Common myeloid progenitor, CD34-positive (primary cell): ENCODE measurements at regions not wholly inside any gene's neighbourhood (a gene's known extent, or its start where the extent isn't known, plus 50 kb on each side); places are given as distances from the start of the nearest gene placed in this dataset.

Experiments used
- CTCF ChIA-PET: fragments of 350-600 bp; sonication (Branson Sonifier 250); formaldehyde crosslinking; loops from one replicate; lab custom pipeline; 2021; ENCODE audit warnings: antibody characterized with exemption; lab: Charles Lee
- POLR2A ChIA-PET: fragments of 350-600 bp; sonication (Branson Sonifier 250); formaldehyde crosslinking; loops from one replicate; lab custom pipeline; 2021; ENCODE audit warnings: antibody characterized with exemption; lab: Charles Lee
- DNase-seq, 3 donors: peaks; one replicate each; pipeline versions ENCODE4 v3.0.0 to v3.0.0-alpha.2; 2013
- H3K27ac ChIP-seq, 2 experiments: 1 replicate in 1 of 2; 2 replicates in 1 of 2; pipeline ENCODE4 v1.7.0; 2013; ENCODE audit warnings: inconsistent platforms in 2 of 2, low read length in 2 of 2, mild to moderate bottlenecking in 2 of 2, low read depth in 1 of 2, moderate library complexity in 1 of 2; ENCODE audit not compliant: severe bottlenecking in 2 of 2, insufficient read depth in 1 of 2, poor library complexity in 1 of 2
- H3K27me3 ChIP-seq, 5 experiments: replicated peaks in 2 of 5; 1 replicate in 3 of 5; 2 replicates in 2 of 5; pipeline versions ENCODE4 v1.6.1 to v1.7.0; 2013; ENCODE audit warnings: low read length in 4 of 5, mild to moderate bottlenecking in 2 of 5, moderate library complexity in 2 of 5, inconsistent platforms in 1 of 5; ENCODE audit not compliant: insufficient read depth in 5 of 5, control insufficient read depth in 4 of 5
- H3K36me3 ChIP-seq, 4 experiments: 1 replicate in 2 of 4; 2 replicates in 2 of 4; pipeline versions ENCODE4 v1.6.1 to v1.7.0; 2013; ENCODE audit warnings: low read length in 3 of 4, control low read depth in 1 of 4, mild to moderate bottlenecking in 1 of 4; ENCODE audit not compliant: control insufficient read depth in 4 of 4, insufficient read depth in 4 of 4
- H3K4me1 ChIP-seq, 4 experiments: 1 replicate in 3 of 4; 2 replicates in 1 of 4; pipeline versions ENCODE4 v1.6.1 to v1.7.1; 2013; ENCODE audit warnings: low read length in 3 of 4, mild to moderate bottlenecking in 3 of 4, control low read depth in 1 of 4, inconsistent platforms in 1 of 4, moderate library complexity in 1 of 4; ENCODE audit not compliant: control insufficient read depth in 4 of 4, insufficient read depth in 4 of 4; ENCODE audit errors: control extremely low read depth in 1 of 4
- H3K4me3 ChIP-seq, 7 experiments: 1 replicate in 4 of 7; 2 replicates in 3 of 7; pipeline versions ENCODE4 v1.5.1 to v1.7.0; 2013; ENCODE audit warnings: mild to moderate bottlenecking in 7 of 7, low read length in 6 of 7, moderate library complexity in 6 of 7, inconsistent platforms in 2 of 7, low read depth in 2 of 7, control low read depth in 1 of 7; ENCODE audit not compliant: insufficient read depth in 4 of 7, control insufficient read depth in 1 of 7; ENCODE audit errors: extremely low read depth in 1 of 7
- H3K9me3 ChIP-seq, 5 experiments: 1 replicate in 4 of 5; 2 replicates in 1 of 5; pipeline versions ENCODE4 v1.6.1 to v1.7.1; 2013; ENCODE audit warnings: low read length in 4 of 5, mild to moderate bottlenecking in 2 of 5, inconsistent platforms in 1 of 5, low read depth in 1 of 5, moderate library complexity in 1 of 5; ENCODE audit not compliant: control insufficient read depth in 4 of 5, insufficient read depth in 2 of 5; ENCODE audit errors: control extremely low read depth in 1 of 5
- WGBS: methylation state at CpG from one replicate; pipeline ENCODE4 v1.1.5; 2013; ENCODE audit not compliant: insufficient coverage; 5-methylcytosine and 5-hydroxymethylcytosine counted together

- ChIA-PET POLR2A (no interaction called here), CTCF (no interaction called here)
- Histone ChIP-seq H3K4me3 (no peak overlapping the region), H3K27me3 (no peaks in the 10 kb centered on the region), H3K27ac (no peak overlapping the region), H3K9me3 (peaks cover 0 to 4% (median 0%) of the 10 kb centered on the region in 5 experiments), H3K36me3 (no peaks in the 10 kb centered on the region), H3K4me1 (no peaks in the 10 kb centered on the region)
- no peak for DNase-seq
These were observed 385.8 kb upstream of the PCSK5 start for GRCh38 chr9:75504721-75505120.

DNA sequence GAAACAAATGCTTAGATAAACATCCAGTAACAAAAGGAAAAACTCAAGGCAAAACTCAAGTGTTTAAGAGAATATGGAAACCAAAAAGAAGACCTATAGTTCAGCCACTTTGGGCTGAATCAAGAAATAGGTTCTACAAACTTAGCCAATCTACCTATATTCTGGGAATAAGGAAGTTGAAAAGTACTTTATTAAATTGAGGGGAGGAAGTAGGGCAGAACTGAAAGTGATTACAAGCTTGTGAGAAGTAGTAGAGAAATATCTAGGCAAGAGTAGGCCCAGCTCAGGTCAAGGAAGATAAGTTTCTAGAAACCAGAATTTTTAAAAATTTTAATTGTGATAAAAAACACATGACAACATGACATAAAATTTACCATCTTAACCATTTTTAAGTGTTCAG, 384.8 kb upstream of the PCSK5 start:
- Histone ChIP-seq H3K4me3 (no peak overlapping the region), H3K9me3 (peaks cover 0 to 4% (median 0%) of the 10 kb centered on the region in 5 experiments), H3K27me3 (no peaks in the 10 kb centered on the region), H3K27ac (no peak overlapping the region), H3K36me3 (no peaks in the 10 kb centered on the region), H3K4me1 (no peaks in the 10 kb centered on the region)
- CTCF ChIA-PET = no interaction called here
- POLR2A ChIA-PET = no interaction called here
- DNase-seq = peak in 2 of 3 donors; percentile 1 to 7

GRCh38 chr9:75529463-75529862, 361.0 kb upstream of the PCSK5 start:
- Histone ChIP-seq H3K4me1 (no peaks in the 10 kb centered on the region), H3K4me3 (no peak overlapping the region), H3K27me3 (no peaks in the 10 kb centered on the region), H3K27ac (no peak overlapping the region), H3K36me3 (no peaks in the 10 kb centered on the region), H3K9me3 (no peaks in the 10 kb centered on the region)
- ChIA-PET CTCF (no interaction called here), POLR2A (no interaction called here)
- DNase-seq = no peak

GRCh38 chr9:75531588-75531987, 358.9 kb upstream of the PCSK5 start:
- H3K4me3 ChIP-seq = no peak overlapping the region
- DNase-seq = no peak
- 100% methylated on average over 2 of the region's 2 CpGs for WGBS
- ChIA-PET POLR2A (interaction anchor here (1.4 kb wide), 1 partner anchor 13 kb away, joined by 5 read pairs; no protein-coding TSS in a partner anchor), CTCF (no interaction called here)
- H3K27ac ChIP-seq = no peak overlapping the region
- H3K9me3 ChIP-seq = no peaks in the 10 kb centered on the region
- H3K27me3 ChIP-seq = no peaks in the 10 kb centered on the region
- H3K4me1 ChIP-seq = no peaks in the 10 kb centered on the region
- no peaks in the 10 kb centered on the region for H3K36me3 ChIP-seq

DNA sequence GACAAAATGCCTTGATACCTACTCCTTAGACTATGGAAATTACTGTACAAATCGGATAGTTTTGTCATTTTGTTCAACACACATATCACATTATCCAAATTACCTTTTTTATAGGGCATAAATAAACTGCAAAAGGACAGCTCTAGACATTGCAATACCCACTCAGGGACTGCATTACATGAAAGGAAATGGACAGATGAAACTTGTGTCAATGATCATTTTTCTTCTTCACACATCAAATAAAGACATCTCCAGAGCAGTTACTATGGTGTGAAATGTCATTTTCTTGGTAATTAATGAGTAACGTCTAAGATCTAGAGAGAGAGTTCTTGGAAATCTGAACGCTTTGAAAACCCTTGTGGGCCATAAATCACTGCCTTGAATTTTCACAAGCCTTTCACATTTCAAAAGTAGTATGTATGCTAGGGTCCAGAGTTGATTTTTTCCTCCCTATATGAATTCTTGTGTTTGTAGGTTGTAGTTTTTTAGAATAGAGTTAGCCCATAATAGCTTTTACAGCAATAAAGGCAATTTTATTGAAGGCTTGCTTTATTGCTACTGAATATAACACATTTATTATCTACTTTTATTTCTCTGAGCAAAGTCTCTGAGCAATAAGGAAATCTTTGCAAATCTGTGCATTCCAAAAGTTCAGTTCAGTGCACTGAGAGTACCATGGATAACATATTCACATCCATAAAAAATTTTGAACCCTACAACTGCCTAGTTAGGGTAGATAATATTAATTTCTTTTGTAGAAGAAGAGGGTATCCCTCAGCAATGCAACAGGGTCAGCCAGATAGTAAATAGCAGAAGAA, 358.0 kb upstream of the PCSK5 start:
- Histone ChIP-seq H3K4me1 (no peaks in the 10 kb centered on the region), H3K27ac (no peak overlapping the region), H3K9me3 (peaks cover 0 to 5% (median 0%) of the 10 kb centered on the region in 5 experiments), H3K4me3 (no peak overlapping the region), H3K27me3 (no peaks in the 10 kb centered on the region), H3K36me3 (no peaks in the 10 kb centered on the region)
- no peak for DNase-seq
- WGBS = no CpG with 5 or more reads among the region's 3 CpGs
- ChIA-PET CTCF (no interaction called here), POLR2A (no interaction called here)

DNA sequence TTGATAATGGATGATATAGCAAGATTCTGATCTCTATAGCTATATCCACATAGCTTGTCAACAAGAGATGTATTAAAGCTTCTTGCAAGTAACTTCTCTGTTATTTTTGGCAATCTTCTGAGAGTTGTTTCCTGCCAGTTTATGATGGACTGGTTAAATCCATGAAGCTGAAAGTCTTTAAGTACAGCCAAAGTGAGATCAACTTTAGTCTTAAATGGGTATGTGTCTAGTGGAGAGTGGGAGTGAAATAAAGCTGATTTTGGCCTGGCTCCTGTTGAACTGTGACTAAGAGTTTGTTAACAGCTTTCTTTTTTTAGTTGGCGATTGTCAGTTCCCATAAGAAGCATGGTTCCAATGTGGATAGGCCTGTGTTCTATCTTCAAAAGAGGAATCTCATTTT, 350.9 kb upstream of the PCSK5 start:
- Histone ChIP-seq H3K27me3 (no peaks in the 10 kb centered on the region), H3K4me3 (no peak overlapping the region), H3K27ac (no peak overlapping the region), H3K4me1 (peaks cover 0 to 2% (median 0%) of the 10 kb centered on the region in 4 experiments), H3K9me3 (peaks cover 0 to 5% (median 0%) of the 10 kb centered on the region in 5 experiments), H3K36me3 (no peaks in the 10 kb centered on the region)
- CTCF ChIA-PET = no interaction called here
- WGBS = no CpG with 5 or more reads among the region's 1 CpG
- POLR2A ChIA-PET = no interaction called here
- DNase-seq = no peak

DNA sequence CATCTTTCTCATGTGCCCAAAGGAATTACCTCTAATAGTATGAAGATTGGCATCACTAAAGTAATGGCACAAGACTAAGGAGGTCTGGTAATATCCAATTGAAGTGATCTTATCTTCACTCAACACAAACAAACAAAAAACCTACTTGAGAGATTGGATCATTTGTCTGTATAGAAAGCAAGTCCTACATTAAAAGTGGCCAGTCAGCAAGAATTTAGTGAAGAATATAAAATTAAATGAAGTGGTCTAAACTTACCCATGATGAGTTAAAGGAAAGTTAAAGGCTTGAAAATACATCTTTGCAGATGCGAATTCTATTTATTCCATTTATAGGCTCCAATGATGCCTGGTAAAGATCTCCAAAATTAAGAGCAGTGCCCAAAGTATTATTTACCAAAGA, 350.3 kb upstream of the PCSK5 start:
- H3K27me3 ChIP-seq = no peaks in the 10 kb centered on the region
- no peak for DNase-seq
- 67% methylated on average over 1 of the region's 1 CpG for WGBS
- POLR2A ChIA-PET = no interaction called here
- CTCF ChIA-PET = no interaction called here
- no peak overlapping the region for H3K4me3 ChIP-seq
- H3K4me1 ChIP-seq = peaks cover 0 to 2% (median 0%) of the 10 kb centered on the region in 4 experiments
- H3K27ac ChIP-seq = no peak overlapping the region
- peaks cover 0 to 5% (median 0%) of the 10 kb centered on the region in 5 experiments for H3K9me3 ChIP-seq
- H3K36me3 ChIP-seq = no peaks in the 10 kb centered on the region
